ENCODE measurements at regions not wholly inside any gene's neighbourhood (a gene's known extent, or its start where the extent isn't known, plus 50 kb on each side); places are given as distances from the start of the nearest gene placed in this dataset.
"Not testable (repeated sequence)": the region's sequence is repeated elsewhere in the genome, so short reads cannot be mapped to it uniquely, and the experiment has no call there.

DNA sequence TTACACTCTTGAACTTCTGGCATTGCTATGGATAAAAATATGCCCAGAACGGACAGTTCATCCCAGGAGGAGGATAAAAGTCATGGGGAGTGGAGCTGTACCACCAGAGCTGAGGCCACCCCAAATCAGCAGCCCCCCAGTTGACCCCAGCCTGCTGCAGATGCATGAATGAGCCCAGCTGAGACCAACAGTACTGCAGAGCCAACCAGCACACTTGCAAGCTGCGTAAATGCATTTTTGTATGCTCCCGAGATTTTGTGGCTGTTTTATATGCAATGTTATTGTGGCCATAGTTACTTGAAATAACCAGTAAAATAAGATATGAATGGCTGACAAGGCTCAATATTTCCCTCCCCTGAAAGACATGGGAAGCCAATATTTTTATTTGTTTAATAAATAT, 264.6 kb downstream of the DUSP10 start:
- DNase-seq, result no peak

DNA sequence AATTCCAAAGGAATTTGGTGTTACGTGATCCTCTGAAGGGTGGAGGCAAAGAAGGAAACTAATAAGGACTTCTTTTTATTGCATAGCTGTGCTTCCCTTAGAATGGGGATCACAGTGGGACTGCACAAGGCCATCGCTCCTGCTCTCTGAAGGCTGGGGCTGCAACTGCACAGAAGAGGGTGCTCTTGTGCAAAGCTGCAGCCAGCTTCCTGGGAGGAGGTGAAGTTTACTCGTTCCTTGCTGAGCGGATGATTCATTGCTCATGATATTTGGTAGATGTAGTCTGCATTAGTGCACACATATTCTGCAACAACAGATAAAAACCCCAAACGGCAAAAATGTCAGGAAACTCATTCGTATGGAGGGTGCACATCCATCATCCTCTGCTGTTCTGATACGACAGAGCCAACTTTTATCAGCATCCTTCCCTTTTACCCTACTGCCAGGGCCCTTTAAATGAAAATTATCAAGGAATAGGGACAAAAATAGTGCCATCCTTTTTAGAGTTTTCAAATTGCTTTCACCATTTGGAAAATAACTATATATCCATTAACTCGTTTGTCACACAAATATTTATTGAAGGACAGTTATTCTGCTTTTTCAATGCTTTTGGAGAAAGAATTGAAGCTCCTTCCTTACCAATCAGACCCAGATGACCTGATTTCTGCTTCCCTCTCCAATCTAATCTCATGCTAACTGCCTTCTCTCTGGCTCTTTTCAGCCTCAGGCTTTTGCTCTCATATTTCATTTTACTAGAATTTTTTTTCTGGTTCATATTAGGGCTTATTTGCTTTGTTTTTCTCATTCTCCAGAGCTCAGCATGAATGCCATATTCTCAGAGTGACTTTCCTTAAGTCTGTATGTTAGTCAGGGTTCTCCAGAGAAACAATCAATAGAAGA, 263.6 kb downstream of the DUSP10 start:
- DNase-seq, result no peak

DNA sequence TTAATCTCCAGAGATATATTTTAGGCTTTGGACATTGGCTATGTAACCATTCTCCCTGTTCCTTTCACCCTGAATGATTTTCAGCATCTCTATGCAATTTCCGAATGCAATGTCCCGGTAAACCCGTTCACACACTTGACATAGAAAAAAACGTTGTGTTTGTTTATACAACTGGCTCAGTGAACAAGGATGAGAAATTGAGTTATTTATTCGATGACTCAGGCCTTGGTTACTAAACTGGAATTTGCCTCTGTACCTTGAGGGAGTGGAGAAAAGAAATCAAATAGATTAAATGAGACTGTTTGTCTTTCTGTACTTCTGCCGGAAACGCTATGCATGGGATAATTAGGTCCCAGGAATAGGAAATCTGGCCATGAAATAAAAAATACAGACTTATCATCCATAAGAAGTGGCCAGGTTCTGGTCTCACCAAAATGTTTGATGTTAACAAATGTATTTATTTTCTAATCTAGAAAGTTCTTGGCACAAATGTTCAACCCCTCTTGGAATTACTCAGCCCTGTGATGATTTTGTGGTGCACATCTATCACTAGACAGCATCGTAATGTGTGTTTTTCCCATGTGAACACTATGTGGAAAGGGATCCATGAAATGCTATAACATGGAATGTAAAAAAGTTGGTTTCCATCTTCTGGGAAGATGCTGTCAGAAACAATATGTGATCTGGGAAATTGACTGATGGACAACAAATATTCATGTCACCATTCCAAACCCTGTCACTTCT, 253.9 kb downstream of the DUSP10 start:
- DNase-seq, result no peak

DNA sequence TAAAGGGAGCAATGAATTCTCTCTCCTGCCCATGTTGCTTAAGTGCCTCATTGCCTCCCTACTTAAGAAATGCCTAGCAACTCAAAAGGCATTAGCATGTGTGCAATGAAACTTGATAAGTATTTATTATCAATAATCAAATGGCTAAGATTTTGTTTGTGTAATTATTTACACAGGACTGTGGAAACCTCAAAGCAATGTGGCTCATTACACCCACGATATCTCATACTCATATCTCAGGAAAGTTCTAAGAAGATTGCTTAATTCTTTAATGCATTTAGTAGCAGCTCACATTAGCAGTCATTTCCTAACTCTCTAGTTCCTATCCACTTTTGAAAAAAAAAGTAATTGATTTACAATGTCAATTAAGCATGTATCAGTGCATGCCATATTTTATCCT, 253.3 kb downstream of the DUSP10 start:
- no peak for DNase-seq

DNA sequence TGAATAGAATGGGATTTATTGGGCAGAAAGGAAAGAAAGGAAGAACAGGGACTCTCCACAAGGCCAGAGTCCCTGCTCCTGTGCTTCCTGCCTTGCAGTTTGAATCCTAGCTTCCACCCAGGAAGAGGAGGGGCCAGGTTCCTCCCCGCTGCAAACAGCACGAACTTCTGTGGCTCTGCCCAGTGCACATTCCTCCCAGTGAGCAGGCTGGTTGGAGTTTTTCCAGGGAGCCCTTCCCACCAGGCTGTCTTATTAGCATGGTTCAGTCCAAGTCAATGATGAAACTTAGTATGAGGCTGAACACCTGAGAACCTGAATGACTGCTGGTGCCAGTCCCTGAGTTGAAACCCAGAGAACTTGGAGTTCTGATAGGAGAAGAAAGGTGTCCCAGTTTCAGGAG, 247.2 kb downstream of the DUSP10 start:
- DNase-seq, result no peak

DNA sequence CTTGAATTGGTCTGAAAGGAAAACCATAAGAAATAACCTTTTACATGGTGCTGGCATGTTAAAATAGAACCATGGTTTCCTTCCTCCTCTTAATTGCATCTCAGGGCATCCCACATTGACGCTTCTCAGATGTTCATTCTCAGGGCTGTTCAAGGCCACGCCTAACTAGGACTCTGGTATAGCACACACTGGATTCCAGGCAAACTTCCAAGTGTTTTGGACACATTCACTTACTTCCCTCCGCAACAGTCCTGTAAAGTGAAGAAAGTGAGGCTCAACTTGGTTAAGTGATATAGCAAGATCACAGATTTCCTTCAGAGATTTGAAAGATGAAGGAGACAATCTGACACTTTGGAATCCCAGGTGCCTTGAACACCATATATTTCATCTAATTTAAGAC, 244.8 kb downstream of the DUSP10 start:
- no peak for DNase-seq

DNA sequence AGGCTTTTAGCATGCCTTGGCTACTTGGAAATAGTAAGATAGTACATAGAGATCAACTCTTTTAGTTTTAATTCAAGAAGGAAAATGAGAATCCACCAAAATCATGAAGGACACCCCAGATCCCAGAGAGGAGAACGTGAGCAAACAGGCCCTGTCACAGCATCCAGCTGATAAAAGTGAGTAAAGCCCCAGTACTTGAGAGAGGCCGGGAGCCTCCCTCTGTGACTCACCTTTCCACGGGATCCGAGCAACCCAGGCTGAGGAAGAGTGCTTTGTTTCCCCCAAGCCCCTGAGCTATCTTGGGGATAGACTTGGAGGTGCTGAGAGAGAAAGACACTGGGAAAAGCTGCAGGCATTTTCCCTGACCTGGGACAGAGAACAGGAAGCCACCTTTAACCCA, 238.6 kb downstream of the DUSP10 start:
- DNase-seq, result no peak

DNA sequence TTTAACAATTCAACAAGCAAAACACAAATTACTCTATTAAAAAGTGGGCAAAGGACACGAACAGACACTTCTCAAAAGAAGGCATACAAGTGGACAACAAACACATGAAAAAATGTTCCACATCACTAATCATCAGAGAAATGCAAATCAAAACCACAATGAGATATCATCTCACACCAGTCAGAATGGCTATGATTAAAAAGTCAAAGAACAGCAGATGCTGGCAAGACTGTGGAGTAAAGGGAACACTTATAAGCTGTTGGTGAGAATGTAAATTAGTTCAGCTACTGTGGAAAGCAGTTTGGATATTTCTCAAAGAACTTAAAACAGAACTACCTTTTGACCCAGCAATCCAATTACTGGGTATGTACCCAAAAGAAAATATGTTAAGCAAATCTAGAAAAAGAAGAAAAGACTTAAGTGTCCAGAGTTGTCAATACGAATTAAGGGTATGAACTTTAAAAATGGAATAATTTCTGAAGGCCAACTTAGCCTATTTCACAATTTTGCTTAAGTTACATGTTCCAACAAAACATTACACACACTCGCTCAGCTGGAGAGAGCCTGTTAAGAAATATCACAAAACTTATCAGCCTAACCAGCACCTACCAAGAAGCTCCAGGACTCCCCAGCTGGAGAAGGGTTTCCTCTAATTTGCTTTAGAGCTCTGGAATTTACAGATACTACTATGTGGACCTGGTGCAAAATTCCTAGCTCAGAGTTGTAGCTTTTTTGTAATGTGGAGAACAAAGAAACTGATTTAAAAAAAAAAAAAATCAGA, 232.1 kb downstream of the DUSP10 start:
- no peak for DNase-seq

DNA sequence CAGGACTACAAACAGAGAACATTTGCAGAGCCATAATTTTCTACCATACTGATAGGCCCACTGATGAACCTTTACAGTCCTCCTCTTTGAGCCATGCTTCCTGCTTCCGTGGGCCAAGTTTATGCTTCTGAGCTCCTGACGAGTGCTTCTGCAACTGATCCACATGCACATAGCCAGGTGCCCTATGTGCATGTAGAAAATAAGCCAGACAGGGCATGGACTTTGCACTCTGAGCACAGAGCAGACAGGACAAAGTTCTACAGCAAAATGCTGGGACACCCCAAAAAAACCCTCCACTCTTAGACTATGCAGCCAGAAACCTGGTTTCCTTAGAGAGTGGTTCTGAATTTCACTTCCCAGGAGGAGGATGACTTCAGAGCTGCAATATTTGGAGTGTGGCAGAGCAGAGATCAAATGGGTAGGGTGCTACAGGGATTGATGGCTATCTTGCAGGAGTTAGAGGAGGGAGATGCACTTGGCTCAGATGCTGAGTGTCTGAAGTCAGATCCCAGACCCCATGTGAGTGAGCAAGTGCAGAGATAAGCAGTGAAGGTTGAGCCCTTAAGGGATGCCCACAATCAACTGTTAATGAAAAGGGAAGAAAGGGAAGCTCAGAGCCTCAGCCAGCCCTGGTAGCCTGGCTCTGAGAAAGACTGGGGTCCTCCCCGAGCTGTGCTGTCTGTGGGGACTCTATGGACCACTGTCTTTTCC, 230.9 kb downstream of the DUSP10 start:
- no peak for DNase-seq

DNA sequence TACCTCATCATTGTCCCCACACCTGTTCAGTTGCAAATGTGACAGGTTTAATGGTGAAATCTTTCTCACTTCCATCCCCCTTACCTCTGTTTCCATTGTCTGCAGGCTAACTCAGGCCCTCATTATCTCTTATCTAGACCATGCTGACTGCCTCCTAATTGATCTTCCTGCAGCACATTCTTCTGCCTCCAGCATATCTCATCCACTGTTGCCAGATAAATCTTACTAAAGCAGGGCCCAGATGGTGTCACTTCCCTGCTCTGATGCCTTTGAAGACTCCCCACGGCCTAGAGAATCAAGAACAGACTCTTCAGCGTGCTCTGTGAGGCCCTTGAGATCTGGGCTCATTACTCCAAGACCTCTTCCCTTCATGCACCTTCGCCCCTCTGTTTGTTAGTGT, 230.1 kb downstream of the DUSP10 start:
- DNase-seq, result no peak

DNA sequence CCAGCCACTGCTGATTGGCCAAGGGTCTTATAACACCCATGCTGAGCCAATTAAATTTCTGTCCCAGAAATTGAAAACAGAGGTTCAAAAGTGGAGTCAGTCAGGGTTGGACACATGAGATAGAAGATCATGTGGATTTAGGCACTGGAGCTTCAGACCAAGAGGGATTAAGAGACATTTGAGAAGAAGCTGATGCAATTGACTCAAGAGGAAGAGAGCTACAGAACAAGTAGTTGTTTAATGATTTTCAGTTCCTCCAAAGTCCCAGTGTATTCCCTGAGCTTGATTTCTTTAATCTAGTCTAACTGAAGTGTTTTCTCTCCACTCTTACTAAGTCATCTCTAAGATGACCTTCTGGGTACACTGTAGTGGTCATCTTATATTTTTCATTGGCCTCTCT, 227.1 kb downstream of the DUSP10 start:
- DNase-seq, result no peak

DNA sequence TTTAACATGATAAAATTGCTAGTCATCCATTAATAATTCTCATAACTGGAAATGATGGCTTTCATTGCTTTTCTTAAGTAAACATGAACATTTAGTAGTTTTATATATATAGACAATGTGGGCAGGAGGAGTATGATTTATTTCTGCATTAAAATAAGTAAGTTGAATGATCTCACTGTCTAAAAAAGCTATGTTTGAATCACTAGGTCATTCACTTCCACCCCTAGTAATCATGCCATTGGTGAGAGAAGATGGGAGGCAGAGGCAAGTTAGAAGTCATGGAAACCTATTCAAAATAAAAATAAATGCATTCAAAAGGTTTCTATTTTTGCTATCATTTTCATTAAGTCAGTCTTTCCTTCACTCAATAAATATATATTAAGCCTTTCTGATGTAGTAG, 226.4 kb downstream of the DUSP10 start:
- DNase-seq, result no peak

DNA sequence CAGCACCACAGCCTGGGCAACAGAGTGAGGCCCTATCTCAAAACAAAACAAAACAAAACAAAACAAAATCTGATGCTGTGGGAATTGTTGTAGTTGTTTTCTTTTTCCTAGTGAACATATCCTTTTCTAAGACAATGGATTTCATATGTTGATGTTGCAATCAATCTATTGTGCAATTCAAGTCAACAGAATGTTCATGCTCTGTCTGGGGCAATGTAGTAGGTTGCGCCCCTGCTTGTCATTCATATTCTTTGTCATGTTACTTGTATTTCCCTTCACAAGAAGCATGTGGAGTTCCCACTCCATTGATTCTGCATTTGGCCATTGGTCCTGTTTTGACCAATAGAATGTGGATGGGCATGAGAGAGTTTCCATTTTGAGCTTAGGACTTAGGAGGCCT, 223.9 kb downstream of the DUSP10 start:
- no peak for DNase-seq

DNA sequence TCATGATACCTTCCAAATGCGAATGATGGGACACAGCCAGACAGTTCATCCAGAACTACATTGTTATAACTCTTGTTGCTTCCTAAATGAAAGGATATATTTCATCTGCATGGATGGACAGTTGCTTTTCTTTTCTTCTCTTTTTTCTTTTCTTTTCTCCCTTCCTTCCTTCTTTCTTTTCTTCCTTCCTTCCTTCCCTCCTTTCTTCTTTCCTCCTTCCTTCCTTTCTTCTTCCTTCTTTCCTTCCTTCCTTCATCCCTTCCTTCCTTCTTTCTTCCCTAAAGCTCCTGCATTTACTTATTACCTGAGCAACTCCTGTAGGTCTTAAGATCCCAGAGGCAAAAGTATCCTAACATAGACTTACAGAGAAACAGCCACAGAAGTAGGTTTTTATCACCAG, 221.6 kb downstream of the DUSP10 start:
- DNase-seq, result no peak

DNA sequence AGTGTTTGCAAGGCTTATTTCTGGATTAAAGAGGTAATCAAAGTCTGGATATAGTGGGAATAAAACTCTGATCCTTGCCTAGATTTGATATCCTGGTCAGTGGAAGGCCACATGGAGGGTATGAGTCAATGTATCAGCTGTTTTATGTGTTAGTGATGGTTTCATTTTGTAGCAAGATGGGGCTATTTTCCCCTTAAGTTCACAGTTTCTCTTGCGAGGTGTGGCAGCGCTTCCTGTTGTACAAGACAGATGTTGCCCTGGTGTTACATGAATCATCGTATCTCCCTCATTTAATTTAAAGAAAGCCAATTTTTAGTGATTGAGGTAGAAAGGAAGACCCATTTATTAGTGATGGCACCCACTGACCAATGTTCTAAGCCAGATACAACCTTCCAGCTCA, 220.2 kb downstream of the DUSP10 start:
- DNase-seq, result no peak

DNA sequence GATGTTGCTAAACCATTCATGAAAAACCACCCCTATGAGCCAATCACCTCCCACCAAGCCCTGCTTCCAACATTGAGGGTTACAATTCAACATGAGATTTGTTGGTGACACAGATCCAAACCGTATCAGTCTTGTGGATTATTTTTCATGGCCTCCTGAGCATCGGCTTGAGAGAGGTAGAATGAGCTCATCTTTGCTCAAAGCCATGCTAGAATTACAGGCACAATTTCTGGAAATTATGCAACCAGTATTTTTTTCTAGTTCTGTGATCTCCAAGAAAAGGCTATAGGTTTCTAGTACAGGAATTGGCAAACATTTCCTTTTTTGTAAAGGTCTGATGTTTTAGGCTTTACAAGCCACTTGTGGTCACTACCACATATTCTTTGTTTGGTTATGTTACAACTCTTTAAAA, 219.4 kb downstream of the DUSP10 start:
- no peak for DNase-seq

DNA sequence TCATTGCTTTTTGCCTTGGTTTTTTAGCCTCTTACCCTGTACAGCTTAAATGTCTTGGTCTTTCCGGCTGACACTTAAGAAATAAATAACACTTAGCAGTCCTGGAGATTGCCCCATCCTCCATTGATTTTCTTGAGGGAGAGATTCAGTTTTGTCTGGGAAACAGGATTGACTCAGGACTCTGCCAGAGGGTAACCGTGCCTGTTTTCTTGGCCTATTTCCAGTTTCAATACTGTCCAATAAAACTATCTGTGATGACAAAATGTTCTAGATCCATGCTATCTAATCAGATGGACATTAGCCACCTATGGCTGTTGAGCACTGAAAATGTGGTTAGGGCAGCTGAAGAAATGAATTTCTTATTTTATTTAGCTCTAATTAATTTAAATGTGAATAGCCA, 216.1 kb downstream of the DUSP10 start:
- no peak for DNase-seq

DNA sequence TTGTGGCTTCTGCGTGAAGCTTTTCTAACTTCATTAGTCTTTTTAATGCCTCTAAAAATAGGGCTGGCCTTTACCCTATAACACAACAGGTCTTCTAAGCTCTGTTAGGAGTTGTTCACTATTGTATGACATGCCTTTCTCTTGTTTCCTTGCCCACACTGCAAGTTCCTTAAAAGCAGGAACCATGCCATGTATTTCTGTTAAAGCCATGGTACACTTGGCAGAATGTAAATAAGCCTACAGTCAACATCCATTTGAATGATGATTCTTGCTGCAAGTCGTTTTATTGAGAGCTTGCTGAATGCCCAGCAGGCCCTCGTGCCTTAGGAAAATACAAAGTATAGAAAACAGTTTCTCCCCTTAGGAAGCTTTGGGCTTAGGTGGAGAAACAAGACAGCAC, 214.6 kb downstream of the DUSP10 start:
- DNase-seq, result no peak

DNA sequence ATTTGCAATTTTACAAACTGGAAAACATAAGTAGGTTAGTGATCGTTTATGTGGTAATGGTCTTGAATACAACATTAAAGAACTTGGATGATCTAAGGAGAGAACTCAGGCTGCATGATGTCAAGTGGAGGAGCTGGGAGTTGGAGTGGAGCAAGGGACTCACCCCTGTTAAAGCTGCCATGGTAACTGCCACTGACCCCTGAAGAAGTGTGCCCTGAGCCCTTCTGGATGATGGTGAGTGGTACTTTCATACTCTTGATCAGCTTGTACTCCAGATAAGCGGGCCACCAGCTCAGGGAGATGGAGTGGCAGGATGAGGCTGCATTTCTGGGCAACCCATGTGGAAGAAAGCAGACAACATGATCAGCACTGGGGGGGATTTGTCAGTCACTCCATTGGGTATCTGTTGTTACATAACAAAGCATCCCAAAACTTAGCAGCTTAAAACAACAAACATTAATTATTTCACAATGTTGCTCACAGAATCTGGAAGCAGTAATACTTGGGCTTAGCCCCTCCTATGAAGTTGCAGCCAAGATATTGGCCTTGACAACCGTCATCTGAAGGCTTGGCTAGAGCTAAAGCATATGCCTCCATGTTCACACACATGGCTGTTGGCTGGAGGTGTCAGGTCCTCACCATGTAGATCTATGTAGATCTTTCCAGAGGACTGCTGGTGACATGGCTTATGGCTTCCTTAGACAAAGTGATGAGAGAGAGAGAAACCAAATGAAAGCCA, 213.8 kb downstream of the DUSP10 start:
- no peak for DNase-seq

DNA sequence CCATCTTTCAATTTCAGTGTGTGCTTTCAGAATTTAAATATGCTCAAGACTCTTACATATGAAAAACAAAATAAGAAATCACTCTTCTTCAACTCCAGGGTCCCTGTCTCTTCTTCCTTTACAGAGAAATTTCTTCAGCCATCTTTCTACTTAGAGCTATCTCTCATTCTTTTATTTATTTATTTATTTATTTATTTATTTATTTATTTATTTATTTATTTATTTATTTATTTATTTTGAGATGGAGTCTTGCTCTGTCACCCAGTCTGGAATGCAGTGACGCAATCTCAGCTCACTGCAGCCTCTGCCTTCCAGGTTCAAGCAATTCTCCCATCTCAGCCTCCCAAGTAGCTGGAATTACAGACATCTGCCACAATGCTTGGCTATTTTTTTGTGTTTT, 211.7 kb downstream of the DUSP10 start:
- DNase-seq, result not testable (repeated sequence)

DNA sequence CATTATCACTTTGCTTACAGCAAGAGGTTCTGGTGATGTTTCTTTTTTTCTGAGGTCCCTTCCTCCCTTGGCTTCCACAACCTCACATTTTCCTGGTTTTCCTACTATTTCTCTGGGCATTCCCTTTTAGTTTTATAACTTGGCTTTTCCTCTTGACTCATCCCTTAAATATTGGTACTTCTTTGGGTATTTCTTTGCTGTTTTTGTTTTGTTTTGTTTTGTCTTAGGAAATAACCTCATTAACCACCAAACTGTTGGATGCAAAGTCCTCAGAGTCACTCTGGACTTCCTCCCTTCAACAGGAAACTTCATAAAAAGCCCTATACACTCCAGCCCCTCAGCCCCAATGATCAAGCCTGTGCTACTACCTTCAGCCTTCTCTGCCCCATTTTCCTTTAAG, 211.1 kb downstream of the DUSP10 start:
- DNase-seq, result no peak

Data from GOT3 (cell line).